ENCODE measurements at regions not wholly inside any gene's neighbourhood (a gene's known extent, or its start where the extent isn't known, plus 50 kb on each side); places are given as distances from the start of the nearest gene placed in this dataset.

DNA sequence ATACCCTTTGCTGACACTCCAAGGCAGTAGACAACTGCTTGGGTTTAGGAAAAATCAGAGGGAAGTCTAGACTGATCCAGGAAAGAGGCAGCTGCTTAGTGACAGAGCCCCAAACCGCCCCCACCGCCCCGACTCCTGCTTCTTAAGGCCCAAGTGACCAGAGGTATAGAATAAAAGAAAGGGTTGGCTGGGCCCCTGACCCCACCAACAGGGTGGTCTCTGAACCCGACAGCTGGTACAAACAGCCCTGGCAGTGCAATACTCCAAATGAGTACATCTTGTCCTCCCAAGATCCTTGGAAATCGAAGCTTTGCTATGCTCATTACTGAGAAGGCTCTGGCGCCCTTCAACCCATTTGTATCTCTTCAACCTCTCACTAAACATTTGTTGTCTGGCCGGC lies 60.6 kb downstream of the PABIR2 start:
- TF ChIP-seq, protein P1, sequence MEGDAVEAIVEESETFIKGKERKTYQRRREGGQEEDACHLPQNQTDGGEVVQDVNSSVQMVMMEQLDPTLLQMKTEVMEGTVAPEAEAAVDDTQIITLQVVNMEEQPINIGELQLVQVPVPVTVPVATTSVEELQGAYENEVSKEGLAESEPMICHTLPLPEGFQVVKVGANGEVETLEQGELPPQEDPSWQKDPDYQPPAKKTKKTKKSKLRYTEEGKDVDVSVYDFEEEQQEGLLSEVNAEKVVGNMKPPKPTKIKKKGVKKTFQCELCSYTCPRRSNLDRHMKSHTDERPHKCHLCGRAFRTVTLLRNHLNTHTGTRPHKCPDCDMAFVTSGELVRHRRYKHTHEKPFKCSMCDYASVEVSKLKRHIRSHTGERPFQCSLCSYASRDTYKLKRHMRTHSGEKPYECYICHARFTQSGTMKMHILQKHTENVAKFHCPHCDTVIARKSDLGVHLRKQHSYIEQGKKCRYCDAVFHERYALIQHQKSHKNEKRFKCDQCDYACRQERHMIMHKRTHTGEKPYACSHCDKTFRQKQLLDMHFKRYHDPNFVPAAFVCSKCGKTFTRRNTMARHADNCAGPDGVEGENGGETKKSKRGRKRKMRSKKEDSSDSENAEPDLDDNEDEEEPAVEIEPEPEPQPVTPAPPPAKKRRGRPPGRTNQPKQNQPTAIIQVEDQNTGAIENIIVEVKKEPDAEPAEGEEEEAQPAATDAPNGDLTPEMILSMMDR (IDR thresholded peaks at IDR 0.05), result no peak
- TF ChIP-seq TCF7L2 (IDR thresholded peaks at IDR 0.05; ENCODE audit: low read depth, low read length) (no peak), SIN3A (IDR thresholded peaks at IDR 0.05; ENCODE audit: borderline replicate concordance, insufficient read depth, low read depth, low read length) (no peak), POLR2AphosphoS5 (IDR thresholded peaks at IDR 0.05; ENCODE audit: low read depth, low read length) (no peak)
- TF ChIP-seq, protein P2, sequence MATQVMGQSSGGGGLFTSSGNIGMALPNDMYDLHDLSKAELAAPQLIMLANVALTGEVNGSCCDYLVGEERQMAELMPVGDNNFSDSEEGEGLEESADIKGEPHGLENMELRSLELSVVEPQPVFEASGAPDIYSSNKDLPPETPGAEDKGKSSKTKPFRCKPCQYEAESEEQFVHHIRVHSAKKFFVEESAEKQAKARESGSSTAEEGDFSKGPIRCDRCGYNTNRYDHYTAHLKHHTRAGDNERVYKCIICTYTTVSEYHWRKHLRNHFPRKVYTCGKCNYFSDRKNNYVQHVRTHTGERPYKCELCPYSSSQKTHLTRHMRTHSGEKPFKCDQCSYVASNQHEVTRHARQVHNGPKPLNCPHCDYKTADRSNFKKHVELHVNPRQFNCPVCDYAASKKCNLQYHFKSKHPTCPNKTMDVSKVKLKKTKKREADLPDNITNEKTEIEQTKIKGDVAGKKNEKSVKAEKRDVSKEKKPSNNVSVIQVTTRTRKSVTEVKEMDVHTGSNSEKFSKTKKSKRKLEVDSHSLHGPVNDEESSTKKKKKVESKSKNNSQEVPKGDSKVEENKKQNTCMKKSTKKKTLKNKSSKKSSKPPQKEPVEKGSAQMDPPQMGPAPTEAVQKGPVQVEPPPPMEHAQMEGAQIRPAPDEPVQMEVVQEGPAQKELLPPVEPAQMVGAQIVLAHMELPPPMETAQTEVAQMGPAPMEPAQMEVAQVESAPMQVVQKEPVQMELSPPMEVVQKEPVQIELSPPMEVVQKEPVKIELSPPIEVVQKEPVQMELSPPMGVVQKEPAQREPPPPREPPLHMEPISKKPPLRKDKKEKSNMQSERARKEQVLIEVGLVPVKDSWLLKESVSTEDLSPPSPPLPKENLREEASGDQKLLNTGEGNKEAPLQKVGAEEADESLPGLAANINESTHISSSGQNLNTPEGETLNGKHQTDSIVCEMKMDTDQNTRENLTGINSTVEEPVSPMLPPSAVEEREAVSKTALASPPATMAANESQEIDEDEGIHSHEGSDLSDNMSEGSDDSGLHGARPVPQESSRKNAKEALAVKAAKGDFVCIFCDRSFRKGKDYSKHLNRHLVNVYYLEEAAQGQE (IDR thresholded peaks at IDR 0.05; ENCODE audit: insufficient read depth in 1 of 2, low read depth in 2 of 2, low read length in 1 of 2), result no peak

Measured in Panc1 (cell line).